ENCODE measurements at regions not wholly inside any gene's neighbourhood (a gene's known extent, or its start where the extent isn't known, plus 50 kb on each side); places are given as distances from the start of the nearest gene placed in this dataset.

- Histone ChIP-seq H3K27ac (ENCODE audit: insufficient read depth, low read depth, low read length) (no peak overlapping the region), H3K27me3 (ENCODE audit: control insufficient read depth in 2 of 2, insufficient read depth in 2 of 2, low read length in 2 of 2) (no peaks in the 10 kb centered on the region), H4K20me1 (replicated peaks; ENCODE audit: control insufficient read depth, extremely low read depth, insufficient read depth, low read length) (no peaks in the 10 kb centered on the region), H3K36me3 (ENCODE audit: control insufficient read depth in 2 of 2, extremely low read depth in 1 of 2, insufficient read depth in 2 of 2, low read length in 2 of 2) (no peaks in the 10 kb centered on the region), H3K79me2 (ENCODE audit: control insufficient read depth, insufficient read depth, low read length) (no peaks in the 10 kb centered on the region), H2AFZ (ENCODE audit: low read depth, low read length) (no peak overlapping the region), H3K9me1 (replicated peaks; ENCODE audit: control insufficient read depth, extremely low read depth, insufficient read depth, low read length) (no peaks in the 10 kb centered on the region), H3K4me3 (replicated peaks in 1 of 3; ENCODE audit: insufficient read depth in 1 of 3, low read depth in 1 of 3, low read length in 3 of 3) (no peak overlapping the region), H3K9ac (replicated peaks; ENCODE audit: extremely low read depth, insufficient read depth, low read length) (no peak overlapping the region), H3K4me2 (ENCODE audit: insufficient read depth, low read length) (no peak overlapping the region), H3K4me1 (ENCODE audit: control insufficient read depth, extremely low read depth, insufficient read depth, low read length) (no peaks in the 10 kb centered on the region), H3K9me3 (replicated peaks; ENCODE audit: control insufficient read depth, insufficient read depth, low read length) (no peaks in the 10 kb centered on the region)
- FAIRE-seq (no peak), DNase-seq (ENCODE audit: low read depth, low spot score) (no peak)
- ChIA-PET POLR2A (no interaction called here), CTCF (no interaction called here)
- dilution Hi-C loops (cut with MboI; ENCODE audit: extremely low pct_ligation_motif_present, low sequenced_read_pairs) (no loop called here), intact Hi-C loops (cut with micrococcal nuclease) (no loop called here)
- TF ChIP-seq MAX (IDR thresholded peaks at IDR 0.05; ENCODE audit: insufficient read depth, insufficient read length) (no peak), EZH2 (IDR thresholded peaks at IDR 0.05; ENCODE audit: borderline replicate concordance, low read depth, low read length, severe bottlenecking) (no peak), MYC (IDR thresholded peaks at IDR 0.05; ENCODE audit: low read depth, low read length) (no peak), GATA2 (IDR thresholded peaks at IDR 0.05; ENCODE audit: insufficient read depth, insufficient read length, low read depth, low read length) (no peak), CTCF (IDR thresholded peaks at IDR 0.05; ENCODE audit: extremely low read depth in 1 of 2, insufficient read depth in 1 of 2, low read depth in 1 of 2, low read length in 2 of 2) (no peak), JUN (IDR thresholded peaks at IDR 0.05; ENCODE audit: borderline replicate concordance, insufficient read depth, insufficient read length, low read depth) (no peak), FOS (IDR thresholded peaks at IDR 0.05; ENCODE audit: borderline replicate concordance, insufficient read depth, low read length) (no peak), POLR2A (IDR thresholded peaks at IDR 0.05; ENCODE audit: low read depth, low read length) (no peak), POLR2AphosphoS5 (IDR thresholded peaks at IDR 0.05; ENCODE audit: insufficient read depth, low read depth, low read length) (no peak)
- no TSS peak for BruUV-seq (replicated peaks)
Observed at GRCh38 chr9:78543353-78543752, 246.4 kb downstream of the PSAT1 start.
